HepG2 (cell line): ENCODE measurements at regions not wholly inside any gene's neighbourhood (a gene's known extent, or its start where the extent isn't known, plus 50 kb on each side); places are given as distances from the start of the nearest gene placed in this dataset.

Source experiments
- AHR ChIP-seq: IDR thresholded peaks from 2 replicates; pipeline ENCODE4 v1.6.1; 2018; ENCODE audit warnings: missing genetic modification reagents, missing compliant biosample characterization
- BCLAF1 ChIP-seq: fragments of 450-650 bp; IDR thresholded peaks from 2 replicates; pipeline ENCODE4 v1.6.1; 2017; ENCODE audit warnings: mild to moderate bottlenecking
- CENPT ChIP-seq: sonication (generic); formaldehyde crosslinking; IDR thresholded peaks from 2 replicates; pipeline ENCODE4 v1.8.0; 2022; ENCODE audit warnings: low read depth, mild to moderate bottlenecking, moderate library complexity, missing genetic modification reagents
- CREM ChIP-seq, 2 experiments: sonication (generic) in 1 of 2; formaldehyde crosslinking in 1 of 2; IDR thresholded peaks; 2 replicates each; pipeline versions ENCODE4 v1.4.0 to v1.6.1; 2016 to 2020; ENCODE audit warnings: antibody characterized with exemption in 1 of 2, mild to moderate bottlenecking in 1 of 2, missing genetic modification reagents in 1 of 2
- HCFC1 ChIP-seq: fragments of 150-350 bp; IDR thresholded peaks from 2 replicates; pipeline ENCODE4 v1.6.1; 2014; ENCODE audit warnings: low read depth, low read length
- IRF2 ChIP-seq: IDR thresholded peaks from 2 replicates; pipeline ENCODE4 v1.6.1; 2018; ENCODE audit warnings: missing genetic modification reagents, missing compliant biosample characterization
- MBNL3 ChIP-seq: fragments of 250-450 bp; sonication (Bioruptor Pico); conservative IDR thresholded peaks from 2 replicates; pipeline ENCODE4 v1.8.0; 2022; ENCODE audit warnings: mild to moderate bottlenecking, inconsistent platforms
- MYNN ChIP-seq: sonication (generic); formaldehyde crosslinking; IDR thresholded peaks from 2 replicates; pipeline ENCODE4 v1.4.0; 2020; ENCODE audit warnings: mild to moderate bottlenecking, low read depth, missing genetic modification reagents
- ZNF280D ChIP-seq: sonication (generic); formaldehyde crosslinking; IDR thresholded peaks from 2 replicates; pipeline ENCODE4 v1.5.1; 2020; ENCODE audit warnings: mild to moderate bottlenecking, missing genetic modification reagents
- ZNF343 ChIP-seq: sonication (generic); formaldehyde crosslinking; IDR thresholded peaks from 2 replicates; pipeline ENCODE4 v1.4.0; 2020; ENCODE audit warnings: mild to moderate bottlenecking, missing genetic modification reagents
- ZNF510 ChIP-seq: sonication (generic); formaldehyde crosslinking; IDR thresholded peaks from 2 replicates; pipeline ENCODE4 v1.4.0; 2020; ENCODE audit warnings: low read depth, mild to moderate bottlenecking, missing genetic modification reagents

- TF ChIP-seq HCFC1 (no peak), ZNF510 (CRISPR knock-in tag) (no peak), MYNN (CRISPR knock-in tag) (no peak), MBNL3 (CRISPR knock-in tag) (no peak), IRF2 (no peak), AHR (CRISPR knock-in tag) (no peak), ZNF343 (CRISPR knock-in tag) (no peak), CENPT (no peak), BCLAF1 (no peak), ZNF280D (CRISPR knock-in tag) (no peak), CREM (IDR thresholded peaks at IDR 0.05) (no peak), CREM (CRISPR knock-in tag; IDR thresholded peaks at IDR 0.05) (no peak)
These were observed 55.7 kb upstream of the CHL1 start for GRCh38 chr3:140748-141330.
